Left hindlimb (tissue), 1 donor: ENCODE measurements at regions not wholly inside any gene's neighbourhood (a gene's known extent, or its start where the extent isn't known, plus 50 kb on each side); places are given as distances from the start of the nearest gene placed in this dataset.

Experiments
- DNase-seq: peaks from one replicate; pipeline ENCODE4 v3.0.0-alpha.2; 2018

DNA sequence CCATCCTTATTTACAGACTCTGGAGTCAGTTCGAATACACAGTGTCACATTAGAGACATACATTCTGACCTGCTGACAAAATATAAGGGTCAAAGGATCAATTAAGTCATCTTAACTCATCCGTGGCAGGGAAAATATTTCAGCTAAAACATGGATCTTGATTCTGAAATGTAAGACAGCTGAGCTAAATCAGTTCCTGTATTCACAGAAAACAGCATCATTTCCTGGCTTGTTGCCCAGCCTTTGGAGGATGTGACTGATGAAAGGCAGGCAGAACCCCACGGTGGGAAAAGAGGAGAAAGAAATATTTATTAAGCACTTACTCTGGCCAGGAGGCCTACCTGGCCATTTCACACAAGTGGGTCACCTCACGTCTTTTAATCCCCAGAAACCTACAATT is 101.9 kb downstream of the GAS2L3 start:
- peak; percentile 47 for DNase-seq

DNA sequence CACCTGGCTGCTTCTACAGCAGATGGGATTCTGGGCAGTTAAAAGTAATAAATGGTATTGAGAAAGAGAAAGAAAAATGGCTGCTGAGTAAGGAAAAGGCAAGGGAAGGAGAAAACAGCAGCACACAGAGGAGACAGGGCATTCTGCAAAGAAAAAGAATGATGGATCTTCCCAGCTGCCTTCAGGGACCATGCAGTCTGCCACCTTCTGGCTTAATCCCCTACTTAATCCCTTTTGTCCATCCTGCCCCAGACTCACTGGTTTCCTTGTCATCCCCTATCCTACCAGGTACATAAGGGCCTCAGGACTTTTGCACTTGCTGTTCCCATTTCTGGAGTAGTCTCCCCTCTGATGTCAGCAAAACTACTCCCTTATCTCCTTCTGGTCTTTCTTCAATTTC is 107.6 kb downstream of the GAS2L3 start:
- no peak for DNase-seq

DNA sequence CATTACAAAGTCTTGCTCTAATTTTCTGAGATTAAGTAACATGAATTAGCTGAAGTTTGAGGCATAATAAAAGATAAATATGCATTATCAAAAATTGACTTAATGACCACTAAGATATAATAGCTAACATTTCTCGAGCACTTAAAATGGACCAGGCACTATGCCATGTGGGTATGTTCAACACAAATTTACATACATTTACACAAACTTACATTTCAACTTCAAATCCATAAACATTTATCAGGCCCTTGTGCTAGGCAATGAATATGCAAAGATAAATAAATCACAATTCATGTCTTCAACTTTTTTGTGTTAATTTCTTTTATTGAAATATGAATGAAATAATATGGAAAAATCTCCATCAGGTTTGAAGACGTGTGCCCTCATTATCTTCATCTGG is 108.7 kb downstream of the GAS2L3 start:
- no peak for DNase-seq

DNA sequence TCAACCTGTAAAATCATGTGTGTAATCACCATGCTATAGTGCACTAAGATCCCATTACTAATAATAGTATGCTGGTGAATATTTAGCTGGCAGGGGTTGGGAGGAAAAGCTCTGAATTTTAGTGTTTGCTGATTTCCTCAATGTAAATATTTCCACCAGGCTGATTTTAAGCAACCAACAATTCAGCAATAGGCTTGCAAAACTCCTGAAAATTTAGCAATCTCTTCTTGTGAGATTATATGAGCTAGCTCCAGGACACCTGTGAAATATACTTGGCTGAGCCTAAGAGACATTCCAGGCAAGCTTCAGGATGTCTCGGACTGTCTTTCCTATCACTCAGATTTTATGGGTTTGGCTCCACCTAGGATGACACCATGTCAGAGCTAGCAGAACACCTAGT is 106.9 kb upstream of the ANO4 start:
- DNase-seq, result no peak

DNA sequence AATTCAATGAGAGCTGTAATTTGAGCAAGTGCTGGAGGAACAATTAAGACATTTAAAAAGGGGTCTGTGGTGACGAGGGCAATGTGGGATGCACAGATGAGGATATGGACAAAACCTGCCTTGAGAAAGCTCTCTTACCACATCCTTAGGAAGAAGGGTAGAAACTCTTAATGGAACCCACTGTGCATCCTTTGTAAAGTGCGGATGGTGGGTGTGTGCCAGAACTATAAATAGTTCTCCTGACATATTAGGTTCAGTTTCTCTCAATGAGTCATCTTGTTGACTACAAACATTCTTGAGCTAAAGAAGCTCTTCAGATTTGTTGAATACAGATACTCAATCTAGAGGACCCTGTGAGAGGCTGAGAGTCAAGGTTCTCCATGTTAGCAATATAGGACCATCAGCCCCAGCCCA is 106.1 kb upstream of the ANO4 start:
- DNase-seq, result no peak

DNA sequence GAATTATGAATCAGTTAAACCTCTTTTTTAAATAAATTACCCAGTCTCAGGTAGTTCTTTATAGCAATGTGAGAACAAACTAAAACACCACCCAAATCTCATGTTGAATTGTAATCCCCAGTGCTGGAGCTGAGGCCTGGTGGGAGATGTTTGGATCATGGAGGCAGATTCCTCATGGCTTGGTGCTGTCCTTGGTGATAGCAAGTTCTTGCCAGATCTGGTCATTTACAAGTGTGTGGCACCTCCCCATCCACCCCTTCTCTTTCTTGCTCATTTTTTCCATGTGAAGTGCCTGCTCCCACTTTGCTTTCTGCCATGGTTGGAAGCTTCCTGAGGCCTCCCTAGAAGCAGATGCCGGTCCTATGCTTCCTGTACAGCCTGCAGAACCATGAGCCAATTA is 102.1 kb upstream of the ANO4 start:
- DNase-seq, result no peak

DNA sequence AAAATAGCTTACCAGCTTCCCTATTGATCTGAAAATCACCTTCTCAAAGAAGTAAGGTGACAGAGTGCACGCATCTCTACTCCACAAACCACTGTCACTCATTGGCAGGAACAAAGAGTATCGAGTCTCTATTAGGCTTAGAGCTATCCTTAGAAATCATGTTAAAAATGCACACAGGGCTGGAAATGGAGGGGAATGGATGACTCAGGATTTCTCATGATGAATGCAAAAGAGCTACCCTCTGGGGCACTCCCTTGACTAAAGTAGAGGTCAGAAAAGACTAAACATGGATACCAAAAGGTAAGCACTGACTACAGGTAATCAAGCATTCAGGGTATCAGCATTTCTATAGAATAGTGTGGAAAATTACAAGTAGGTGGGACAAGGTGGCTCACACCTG is 96.1 kb upstream of the ANO4 start:
- DNase-seq, result no peak

DNA sequence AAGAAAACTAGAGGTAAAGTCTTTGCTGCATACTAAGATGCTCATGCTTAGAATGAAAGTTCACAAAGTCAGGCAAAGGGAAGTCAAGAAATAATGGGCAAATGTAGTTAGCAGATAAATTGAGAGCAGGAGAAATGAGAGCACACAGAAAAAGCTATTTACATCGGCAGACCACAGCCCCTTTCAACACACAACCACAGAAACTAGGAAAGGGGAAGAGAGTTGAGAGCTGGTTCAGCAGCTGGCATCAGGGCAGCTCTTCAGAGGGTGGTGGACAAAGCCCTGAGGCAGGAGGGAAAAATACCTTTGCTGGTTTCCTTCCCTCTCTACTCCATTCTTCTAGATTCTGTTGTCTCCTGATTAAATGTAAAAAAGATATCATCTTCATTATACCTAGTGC is 95.4 kb upstream of the ANO4 start:
- no peak for DNase-seq

DNA sequence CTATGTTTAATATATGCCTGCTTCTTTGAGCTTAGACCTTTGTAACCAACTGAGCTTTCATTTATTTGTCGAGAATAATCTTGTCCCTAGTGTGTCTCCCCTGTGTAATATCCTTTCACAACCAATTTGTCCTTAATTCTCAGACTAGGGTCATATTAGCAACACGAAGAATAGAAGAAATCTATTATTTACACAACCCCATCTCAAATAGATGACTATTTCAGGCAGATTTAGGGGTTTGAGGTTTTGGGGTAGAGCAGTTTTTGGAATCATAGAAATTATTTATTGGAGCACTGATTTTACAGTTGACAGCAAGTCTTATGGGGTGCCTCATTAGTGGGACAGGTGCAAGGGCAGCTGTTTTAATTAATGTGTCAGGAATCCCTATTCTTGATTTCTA is 91.2 kb upstream of the ANO4 start:
- DNase-seq, result no peak

DNA sequence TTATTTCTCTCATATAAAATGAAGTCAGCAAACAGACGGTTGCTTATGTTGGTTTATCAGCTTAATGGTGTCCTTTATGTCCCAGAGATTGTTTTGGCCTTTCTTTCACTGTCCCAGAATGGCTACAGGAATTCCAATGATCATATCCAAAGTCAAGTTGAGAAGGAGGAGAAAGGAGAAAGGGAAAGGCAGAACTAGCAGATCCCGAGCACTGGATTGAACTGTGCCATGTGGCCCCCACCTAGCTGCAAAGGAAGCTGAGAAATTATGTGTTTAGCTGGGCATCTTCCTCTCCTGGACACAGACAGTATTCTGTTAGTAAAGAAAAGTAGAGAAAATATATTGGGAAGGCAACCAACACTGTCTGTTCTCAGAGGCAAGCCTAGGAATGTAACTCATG is 90.7 kb upstream of the ANO4 start:
- no peak for DNase-seq

DNA sequence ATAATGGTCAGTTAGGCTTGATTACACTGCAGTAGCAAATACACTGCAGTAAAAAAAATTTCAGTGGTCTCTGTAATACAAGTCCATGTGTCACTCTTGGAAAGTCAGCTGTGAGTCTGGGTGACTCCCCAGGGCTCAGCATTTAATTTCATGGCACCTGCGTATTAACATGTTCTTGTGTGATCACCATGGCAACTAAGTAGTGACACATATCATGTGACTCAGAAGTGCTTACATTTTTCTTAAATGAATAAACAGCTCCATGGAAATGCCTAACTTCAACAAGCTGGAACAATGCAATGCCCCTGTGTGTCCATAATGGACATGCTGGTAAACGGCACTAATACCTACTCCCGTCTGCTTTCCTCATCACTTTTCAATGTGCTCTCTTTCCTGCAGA is 88.5 kb upstream of the ANO4 start:
- no peak for DNase-seq

DNA sequence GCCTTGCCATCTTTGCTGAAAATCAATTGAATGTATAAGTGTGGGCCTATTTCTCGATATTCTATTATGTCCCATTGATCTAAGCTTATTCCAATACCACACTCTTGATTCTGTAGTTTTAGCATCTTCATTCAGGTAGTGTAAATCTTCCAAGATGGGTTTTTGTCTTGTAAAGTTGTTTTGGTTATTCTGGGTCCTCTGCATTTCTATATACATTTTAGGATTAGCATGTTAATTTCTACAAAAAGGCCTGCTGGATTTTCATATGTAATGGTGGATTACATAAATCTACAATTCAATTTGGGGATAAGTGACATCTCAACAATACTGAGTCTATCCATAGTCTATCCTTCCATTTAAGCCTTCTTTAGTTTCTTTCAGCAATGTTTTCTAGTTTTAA is 86.0 kb upstream of the ANO4 start:
- DNase-seq, result no peak

DNA sequence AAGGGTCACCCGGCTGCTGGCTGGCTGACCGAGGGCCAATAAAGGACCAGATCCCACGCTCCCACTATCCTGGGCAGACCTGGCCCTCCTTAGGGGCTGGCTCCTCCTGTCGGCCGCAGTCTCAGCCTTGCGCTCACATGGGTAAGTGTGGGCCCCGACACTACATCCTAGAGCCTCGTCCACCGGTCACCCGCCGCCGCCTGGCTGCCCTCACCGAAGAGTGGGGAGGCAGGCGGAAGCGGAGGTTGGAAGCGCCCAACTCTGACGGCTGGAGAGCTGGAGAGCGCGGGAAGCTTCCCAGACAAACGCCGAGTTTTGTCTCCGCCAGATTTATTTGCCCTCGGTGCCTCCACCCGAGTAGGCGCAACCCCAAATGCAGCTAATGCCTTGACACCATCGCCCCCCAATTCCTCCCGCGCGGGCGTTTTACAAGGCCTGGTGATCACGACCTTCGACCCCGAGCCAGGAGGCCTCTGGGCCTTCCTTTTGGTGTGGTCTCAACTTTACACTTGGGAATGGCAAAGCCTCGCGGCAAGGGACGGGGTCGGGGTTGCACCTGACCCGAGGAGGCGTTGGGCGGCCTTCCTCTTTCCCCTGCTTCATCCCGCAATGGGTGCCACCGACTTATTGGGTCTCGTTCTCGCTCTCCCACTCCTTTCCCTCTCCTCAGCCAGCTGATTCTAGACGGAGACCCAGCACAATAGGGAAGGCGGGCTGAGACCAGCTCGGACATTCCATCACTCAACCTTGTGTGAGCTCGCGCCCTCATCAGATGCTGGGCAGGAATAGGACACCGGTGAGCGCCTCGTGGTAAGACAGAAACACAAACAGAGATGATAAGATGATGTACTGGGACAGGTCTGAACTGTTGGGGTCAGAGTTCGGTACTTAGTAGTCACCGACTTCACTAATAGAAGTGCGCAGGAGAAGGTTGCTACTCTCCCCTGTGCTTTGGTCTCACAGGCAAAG is 78.3 kb upstream of the ANO4 start:
- no peak for DNase-seq

DNA sequence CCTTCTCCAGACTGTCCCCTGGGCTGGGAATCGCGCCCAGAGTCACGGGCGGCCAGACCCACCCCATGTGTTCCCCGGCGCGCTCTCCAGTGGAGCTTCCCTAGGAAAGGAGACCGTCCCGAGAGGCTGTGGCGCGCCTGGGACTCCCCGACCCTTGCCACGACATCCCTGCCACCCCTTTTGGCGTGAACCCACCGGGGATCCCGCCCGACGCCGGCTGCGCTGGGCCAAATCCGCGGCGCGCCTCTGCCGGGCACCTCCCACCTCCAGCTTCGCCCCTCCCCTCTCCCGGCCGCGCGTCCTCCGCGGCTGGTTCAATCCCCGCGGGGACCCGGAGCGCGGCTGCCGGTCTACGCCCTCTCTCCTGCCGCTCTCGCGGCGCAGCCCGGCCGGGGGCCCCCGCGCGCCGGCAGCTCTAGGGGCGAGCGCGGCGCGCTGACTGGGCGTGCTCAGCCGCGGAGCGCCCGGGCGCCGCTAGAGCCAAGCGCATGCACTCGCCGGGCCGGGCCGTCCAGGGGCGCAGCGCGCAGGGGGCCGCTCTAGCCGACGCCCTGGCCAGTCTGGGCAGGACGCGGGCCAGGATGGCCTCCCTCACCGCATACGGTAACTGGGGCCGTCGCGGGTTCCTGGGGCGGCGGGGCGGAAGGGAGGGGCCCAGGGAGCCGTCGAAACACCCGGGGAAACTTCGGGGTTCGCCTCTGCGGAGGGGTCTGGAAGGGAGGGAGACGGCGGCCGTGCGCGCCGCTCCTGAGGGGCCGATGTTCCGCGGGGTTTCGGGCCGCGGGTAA is 77.4 kb upstream of the ANO4 start:
- peak; percentile 31 for DNase-seq

DNA sequence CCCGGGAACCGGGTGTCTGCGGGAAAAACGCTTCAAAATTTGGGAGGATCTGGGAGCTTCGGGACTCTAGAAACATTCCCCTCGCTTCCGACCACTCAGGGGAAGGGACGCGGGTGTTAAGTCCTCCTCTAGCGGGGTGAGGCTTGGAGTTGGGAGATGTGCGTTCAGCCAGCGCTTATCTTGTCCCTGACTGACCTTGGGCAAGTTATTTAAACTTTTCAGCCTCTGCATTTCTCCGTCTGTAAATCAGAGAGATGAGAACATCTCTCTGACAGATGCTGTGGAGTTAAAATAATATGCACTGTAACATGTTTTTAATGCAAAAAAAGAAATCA is 76.9 kb upstream of the ANO4 start:
- no peak for DNase-seq

DNA sequence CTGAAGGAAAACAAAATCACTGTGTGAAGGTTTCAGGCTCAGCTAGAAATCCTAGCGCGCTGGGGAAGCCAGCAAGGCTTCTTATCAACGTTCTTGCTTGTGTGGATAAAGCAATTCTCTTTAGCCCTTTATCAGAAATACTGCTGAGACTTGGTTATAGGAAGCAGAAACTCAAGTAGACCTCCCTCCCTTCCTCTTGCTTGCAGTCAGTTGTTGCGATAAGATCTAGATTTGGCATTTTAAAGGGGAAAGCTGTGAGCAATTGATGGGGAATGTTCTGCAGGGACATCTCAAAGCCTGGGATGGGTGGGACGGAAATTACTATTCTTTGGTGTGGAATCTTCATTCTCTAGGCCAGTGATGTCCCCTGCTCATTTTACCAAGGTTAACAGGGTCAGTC is 76.4 kb upstream of the ANO4 start:
- DNase-seq, result no peak

DNA sequence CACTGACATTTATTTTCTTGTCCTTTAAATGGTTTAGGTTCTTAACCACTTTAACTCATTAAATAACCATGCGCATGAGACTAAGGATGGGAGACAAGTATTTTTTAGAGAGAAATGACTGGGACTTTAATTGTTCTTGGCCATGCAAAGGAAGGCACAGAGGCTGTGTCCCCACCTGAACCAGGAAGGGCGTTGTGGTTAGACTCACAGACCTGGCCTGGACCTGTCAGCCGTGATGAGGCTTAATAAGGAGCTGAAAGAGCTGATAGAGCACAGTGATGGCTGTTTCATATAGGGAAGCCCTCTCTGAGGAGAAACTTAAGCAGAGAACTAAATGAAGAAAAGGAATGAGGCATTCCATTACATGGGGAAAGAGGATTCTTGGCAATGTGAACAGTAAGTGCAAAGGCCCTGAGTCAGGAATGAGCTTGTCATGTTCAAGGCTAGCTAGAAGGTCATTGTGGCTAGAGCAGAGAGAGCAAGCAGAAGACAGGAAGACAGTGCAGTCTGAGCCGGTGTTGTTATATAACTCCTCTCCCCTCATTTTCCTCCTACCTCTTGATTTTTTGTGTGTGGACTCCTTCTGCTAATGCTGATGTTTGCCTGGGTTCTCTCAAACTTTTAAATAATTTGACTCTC is 74.4 kb upstream of the ANO4 start:
- DNase-seq, result no peak

DNA sequence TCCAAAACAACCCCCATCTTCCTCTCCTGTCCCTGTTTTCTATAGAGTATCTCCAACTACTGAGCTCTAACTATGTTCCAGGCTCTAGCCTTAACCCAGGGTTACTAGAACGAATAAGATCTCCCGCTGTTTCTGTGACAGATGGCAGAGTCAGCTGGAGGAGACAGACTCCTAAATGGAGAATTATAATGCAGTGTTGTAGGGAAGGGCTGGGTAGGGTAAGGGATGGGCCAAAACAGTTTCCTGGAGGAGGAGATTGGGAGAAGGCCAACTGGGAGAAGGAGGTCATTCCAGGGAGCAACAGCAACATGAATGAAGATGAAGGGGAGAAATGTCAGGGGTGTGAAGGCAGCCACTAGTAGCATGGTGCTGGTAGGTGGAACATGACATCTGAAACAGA is 73.4 kb upstream of the ANO4 start:
- no peak for DNase-seq

DNA sequence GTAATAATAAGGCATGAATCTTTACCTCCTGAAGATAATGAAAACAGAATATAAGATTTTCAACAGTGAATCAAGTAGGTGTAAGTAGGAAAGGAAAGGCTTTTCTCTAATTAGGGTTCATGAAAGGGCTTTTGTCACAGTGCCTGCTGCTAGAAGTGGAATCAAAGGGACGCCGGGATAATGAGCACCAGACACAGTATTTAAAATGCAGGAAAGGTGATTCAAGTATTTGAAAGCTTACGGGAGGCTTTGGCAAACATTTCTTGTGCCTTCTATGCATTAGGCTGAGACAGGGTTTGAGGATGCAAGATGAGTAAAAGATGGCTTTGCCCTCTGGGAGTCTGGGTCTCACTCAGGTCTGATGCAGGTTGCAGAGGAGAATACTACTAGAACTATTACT is 70.5 kb upstream of the ANO4 start:
- DNase-seq, result no peak

DNA sequence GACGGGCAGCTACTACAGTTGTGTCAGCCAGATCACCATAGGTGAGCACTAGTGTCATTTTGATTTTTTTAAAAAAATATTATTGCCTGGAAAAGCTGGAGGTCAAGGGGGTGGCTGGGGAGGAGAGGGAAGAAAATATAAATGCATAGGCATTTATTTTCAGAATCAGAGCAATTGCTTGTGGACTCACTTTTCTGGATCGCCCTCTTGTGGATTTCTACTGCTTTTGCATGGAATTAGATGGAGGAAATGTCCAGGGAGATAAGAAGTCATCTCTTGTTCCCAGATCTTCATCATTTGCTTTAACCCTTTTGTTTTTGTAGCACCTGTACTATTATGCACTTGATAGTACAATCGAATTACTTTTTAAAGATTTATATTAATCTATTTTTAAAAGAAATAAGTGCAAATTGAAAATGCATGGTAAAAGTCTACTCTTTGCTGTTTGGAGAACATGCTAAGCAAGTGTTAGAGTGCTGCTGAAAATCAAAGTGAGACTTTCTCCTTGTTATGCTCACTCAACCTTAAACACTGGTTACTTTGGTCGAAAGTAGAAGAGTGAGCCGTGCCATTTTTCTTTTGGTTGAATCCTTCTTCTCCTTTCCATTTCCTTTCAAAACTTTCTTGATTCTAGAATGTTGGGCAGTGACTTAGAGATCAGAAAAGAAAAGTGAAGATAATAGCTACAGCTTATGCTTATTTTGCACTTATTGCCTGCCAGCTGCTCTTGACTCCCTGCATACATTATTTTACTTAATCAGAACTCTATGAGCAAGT is 60.6 kb upstream of the ANO4 start:
- no peak for DNase-seq

DNA sequence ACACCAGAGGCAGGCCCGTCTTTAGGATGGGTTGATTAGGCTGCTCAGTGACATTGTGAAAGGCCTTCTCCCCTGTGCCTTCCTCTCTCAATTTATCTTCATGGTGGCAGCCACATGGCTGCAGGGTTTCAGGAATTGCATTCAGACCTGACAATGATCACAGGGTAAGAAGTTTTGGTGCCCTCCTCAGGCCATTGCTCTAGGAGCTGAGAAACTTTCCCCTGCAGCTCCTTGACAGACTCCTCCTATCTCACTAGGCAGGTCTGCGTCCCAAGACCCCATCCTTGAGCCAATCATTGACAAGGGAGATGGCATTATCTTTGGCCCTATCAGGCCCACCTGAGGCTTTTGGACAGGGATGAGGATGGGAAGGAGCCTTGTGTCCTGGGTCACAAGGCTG is 57.4 kb upstream of the ANO4 start:
- DNase-seq, result no peak

DNA sequence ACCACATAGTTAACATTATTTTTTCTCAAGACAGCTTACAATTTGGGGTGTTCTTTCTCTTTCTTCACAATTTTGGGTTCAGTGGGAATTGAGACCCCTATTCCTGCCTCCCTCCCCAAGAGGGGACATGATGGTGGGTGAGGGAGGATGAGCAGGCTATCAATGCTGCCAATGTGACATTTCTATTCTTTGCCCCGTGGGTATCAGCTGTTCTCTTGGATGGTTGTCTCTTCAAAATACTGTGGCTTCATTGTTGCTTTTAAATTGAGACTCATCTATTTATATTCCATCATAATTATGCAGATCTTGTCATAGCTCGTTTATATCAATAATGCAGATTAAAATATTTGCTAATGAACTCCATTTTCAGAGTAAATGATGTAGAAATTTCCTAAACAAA is 56.5 kb upstream of the ANO4 start:
- DNase-seq, result no peak

DNA sequence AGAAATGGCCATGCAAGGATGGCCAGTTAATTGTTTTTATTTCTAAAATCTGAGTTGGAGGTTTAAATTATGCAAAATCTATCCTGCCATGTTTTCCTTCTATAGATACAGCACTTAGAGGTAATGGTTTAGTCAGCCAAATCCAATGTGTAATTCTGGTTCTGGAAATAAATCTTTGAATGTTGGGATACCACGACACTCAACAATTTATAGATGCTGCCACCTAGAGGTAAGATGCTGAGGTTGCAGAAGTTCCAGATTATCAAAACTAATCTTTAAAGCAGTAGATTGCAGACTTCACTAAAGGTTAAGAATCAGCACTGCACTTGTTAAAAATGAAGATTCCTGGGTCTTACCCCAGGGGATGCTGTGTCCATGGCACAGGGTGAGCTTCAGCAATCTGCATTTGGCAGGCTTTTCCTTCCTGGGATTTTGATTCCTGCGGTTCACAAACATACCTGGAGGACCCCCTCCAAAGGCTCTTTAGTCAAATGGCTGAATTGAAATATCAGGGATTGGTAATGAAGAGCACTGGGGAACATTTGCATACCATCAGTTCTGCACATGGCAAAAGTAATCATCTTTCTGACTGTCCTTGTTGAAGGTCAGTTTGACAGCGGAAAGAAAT is 53.4 kb upstream of the ANO4 start:
- DNase-seq, result no peak
